NCI-H2227 (cell line): ENCODE measurements at regions not wholly inside any gene's neighbourhood (a gene's known extent, or its start where the extent isn't known, plus 50 kb on each side); places are given as distances from the start of the nearest gene placed in this dataset.

Experiments
- DNase-seq: peaks from one replicate; lab custom pipeline; 2025; ENCODE audit not compliant: unreplicated experiment; lab: John Stamatoyannopoulos, UW

DNA sequence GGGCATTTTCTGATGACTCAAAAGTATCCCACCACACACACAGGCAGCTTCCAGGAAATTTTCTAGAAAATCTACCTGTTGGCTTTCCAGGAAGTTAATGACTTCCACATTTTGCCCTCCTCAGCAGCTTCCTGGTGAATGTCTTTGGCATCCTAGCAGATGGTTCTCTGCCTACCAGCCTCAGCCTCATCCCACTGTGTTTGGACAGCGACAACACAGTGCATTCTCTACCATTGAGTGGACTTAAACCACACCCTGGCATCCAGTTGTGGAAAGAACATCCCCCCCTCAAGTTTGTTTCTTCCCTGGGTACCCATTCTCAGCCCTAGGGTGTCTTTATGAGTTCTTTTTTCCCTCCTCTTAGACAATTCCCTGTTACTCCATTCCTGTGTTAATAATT lies 50.8 kb upstream of the GADL1 start:
- no peak for DNase-seq

DNA sequence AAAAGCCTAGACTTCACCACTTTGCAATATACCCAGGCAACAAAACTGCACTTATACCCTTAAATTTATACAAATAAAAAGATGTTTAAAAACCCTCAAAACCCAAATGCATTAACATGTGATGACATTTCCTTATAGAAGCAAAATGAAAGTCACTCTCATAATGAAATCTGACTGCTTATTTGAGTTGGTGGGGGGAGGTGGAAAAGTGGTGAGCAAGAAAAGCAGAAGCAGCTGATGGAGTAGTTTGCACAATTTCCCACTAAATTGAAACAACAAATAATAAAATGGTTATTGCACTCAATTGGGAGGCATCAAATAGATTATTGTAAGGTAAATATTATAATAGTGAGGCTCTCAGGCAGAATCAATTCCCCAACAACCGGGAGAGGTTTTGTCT lies 54.0 kb upstream of the GADL1 start:
- DNase-seq: no peak

DNA sequence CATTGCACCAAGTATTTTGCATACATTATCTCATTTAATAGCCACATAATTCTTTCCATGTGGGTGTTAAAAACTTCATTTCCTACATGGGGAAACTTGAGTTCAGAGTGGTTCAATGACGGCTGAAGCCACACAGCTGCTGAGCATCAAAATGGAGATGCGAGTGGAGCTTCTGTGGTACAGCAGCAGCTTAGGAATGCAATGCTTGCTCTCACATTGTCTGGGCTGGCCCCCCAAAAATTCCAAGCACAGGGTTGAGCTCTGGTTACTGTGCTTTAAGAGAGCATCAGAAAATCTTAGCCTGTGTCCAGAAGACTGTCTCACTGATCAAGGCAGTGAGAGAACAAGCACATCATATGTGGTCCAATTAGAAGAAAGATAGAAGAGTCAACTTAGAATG lies 57.4 kb upstream of the GADL1 start:
- DNase-seq: no peak

DNA sequence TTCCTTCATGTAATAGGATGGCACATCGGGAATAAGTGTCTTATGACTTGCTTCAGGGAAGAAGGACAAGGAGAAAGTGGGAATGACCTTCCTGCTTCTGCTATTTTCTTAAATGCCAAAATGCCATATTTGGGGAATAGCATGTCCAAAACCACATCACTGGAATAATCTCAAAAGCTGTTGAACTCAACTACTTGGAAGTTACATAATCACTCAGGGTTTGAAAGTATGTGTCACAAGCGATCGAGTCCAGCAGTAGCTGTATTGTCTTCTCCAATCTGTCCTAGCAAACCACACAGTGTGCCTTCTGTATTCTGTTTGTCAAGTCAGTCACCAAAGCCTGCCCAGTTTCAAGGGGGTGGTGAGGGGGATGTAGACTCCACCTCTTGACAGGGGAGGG lies 58.3 kb upstream of the GADL1 start:
- DNase-seq: no peak

DNA sequence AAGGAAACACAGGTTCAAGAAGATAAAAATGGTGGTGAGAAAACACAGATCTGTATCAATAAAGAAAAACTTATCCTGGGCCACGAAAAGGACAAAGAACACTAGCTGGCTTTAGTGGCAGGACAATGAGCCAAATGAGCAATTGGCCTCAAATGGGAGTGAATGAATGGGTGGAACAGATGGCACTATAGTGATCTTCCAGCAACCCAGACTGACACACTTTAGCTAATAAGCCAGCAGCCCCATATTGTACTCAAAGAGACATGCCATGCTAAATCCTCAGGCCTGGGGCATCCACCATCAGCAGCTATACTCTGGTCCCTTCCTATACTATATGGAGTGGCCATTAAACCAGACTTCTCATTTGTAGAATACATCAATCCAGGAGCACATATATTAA lies 60.0 kb upstream of the GADL1 start:
- DNase-seq: no peak

DNA sequence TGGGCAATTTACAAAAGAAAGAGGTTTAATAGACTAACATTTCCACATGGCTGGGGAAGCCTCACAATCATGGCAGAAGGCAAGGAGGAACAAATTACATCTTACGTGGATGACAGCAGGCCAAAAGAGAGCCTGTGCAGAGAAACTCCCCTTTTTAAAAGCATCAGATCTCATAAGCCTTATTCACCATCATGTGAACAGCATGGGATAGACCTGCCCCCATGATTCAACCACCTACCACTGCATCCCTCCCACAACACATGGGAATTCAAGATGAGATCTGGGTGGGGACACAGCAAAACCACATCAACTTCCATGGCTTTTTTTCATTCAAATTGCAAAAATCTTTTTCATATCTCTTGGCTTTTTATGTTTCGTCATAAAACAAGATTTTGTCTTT lies 67.6 kb upstream of the GADL1 start:
- no peak for DNase-seq

DNA sequence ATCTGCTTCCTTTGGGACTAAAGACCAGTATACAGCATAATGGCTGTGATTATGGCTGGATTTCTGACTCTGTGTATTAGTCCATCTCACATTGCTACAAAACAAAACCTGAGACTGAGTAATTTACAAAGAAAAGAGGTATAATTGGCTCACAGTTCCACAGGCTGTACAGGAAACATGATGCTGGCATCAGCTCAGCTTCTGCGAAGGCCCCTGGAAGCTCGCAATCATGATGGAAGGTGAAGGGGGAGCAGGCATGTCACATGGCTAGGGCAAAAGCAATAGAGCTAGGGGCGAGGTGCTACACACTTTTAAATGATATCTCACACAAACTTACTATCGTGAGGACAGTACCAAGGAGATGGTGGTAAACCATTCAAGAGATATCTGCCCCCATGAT lies 68.0 kb upstream of the GADL1 start:
- DNase-seq: no peak

DNA sequence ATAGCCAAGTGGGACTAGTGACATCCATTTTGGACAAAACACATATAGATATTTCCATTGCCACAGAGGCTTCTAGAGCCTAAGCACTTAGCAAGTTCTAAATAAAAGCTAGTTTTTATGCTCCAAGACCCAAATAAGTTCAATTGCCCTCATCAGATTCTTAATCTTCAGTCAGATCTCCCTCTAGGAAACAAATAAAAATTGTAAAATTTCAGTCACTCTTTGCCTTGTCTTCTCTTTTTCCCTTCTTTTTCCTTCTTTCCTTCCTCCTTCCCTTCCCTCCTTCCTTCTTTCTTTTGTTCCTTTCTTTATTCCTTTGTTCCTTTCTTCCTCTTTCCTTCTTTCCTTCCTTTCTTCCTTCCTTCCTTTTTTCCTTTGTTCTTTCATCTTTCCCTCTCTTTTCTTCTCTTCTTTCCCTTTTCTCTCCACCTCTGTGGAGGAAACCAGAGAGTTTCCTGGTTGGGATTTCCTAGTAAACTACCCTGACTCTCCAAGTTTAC lies 68.8 kb upstream of the GADL1 start:
- DNase-seq: no peak

DNA sequence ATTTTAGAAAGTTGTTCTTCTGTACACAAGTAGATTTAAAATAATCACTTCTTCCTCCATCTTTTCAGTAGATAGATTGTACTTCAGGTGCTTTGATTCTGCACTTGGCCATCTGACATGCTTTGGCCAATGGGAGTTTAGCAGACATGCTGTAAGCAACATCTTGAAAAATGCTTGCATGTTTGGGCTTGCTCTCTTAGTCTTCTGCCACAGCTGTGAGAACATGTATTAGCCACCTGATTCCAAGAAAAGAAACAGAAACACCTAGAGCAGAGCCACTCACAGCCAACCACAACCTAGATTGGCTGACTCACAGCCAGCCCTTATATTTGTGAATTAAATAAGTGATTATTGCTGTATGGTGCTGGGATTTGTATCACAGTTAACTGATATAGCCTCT lies 70.2 kb upstream of the GADL1 start:
- DNase-seq: no peak

DNA sequence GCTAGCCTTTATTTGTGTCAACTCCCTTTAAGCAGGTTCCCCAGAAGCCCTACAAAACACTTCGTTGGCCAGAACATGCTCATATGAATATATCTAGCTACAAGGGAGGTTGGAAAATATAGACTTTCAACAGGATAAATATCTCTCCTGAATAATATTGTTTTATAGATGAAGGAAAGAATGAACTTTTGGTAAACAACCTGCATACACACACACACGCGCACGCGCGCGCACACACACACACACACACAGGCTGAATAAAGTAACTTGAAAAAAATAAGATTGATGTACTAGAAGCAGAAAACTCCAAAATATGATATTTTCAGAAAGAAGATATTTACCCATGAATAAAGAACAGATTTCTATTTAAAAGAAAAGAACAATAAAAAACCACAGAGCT lies 72.4 kb upstream of the GADL1 start:
- DNase-seq: no peak

DNA sequence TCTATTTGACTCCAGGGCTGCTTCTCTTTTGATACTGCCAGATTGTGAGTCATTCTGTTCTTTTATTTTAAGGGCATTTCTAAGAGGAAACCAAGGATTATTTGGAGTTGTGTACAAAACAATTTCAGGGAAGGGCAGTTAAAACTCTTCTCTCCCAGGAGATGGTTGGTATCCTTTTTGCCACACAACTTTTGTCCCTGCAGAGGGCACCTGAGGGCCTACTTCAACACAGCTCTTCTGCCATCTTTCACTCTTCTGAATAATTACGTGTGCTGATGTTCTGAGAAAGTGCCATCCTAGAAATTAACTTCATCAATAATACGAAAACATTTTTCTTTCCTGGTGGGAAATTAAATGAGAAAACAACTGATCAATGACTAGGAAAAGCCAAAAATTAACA lies 75.7 kb upstream of the GADL1 start:
- no peak for DNase-seq

DNA sequence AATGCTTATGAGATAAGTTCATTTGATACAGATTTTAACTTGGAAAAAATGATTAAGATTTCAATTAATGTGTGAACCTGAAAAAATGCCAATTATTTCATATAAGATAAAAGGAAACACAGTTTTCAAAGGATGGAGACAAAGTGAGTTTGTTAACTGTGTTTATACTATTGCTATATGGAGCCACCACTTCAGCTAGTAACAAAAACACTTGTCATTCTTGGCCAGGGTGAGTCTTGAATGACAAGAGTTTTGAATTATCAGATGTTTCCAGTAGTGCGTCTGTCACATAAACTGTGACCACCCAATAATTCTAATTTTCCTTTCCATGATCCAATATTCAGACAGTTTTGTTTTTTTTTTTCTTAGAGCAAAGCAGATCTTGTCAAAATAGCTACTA lies 78.0 kb upstream of the GADL1 start:
- DNase-seq: no peak

DNA sequence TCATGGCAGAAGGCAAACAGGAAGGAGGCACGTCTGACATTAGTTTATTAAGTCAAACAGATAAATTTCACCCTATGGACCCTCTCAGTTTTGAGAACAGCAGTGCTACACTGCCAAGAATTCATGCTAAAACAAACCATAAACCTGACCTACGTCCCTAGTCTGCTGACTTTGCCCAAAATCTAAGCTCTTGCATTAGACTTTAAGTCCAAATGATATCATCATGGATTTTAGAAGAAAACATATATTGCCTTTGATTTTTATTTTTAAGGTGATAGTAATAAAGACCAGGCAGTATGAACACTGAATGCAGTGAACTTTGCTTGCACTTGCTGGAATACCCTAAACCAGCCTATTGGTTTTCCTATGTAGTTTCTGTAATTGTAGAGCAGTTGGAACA lies 79.6 kb upstream of the GADL1 start:
- DNase-seq: no peak

DNA sequence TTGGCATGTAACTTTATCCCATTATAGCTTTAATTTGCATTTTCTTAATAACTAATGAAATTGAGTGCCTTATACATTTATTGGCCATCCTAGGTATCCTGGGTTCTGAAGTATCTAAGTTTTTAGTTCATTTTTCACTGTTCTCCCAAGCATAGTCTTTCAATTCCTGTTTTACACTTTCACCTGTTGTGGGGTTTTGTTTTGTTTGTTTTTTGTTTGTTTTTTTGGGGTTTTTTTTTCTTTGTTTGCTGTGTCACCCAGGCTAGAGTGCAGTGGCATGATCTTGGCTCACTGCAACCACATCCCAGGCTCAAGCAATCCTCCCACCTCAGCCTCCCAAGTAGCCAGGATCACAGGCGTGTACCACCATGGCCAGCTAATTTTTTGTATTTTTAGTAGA lies 83.1 kb upstream of the GADL1 start:
- no peak for DNase-seq

DNA sequence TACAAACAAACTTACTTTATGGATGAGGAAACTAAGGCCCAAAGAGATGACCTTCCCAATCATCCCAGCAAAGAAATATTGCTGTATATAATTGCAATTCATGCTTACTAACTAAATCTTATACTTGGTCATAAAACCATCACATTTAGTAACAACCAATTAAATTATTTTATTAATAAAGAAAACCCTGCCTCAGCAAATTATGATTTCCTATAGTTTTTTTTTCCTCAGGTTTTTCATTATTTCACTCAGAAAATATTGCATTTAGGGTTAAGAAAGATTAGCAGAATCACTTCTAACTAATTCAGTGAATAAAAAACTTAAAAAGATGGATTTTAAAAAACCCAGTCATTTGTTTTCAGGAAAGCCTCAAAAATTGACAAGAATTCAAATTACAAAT lies 86.5 kb upstream of the GADL1 start:
- no peak for DNase-seq

DNA sequence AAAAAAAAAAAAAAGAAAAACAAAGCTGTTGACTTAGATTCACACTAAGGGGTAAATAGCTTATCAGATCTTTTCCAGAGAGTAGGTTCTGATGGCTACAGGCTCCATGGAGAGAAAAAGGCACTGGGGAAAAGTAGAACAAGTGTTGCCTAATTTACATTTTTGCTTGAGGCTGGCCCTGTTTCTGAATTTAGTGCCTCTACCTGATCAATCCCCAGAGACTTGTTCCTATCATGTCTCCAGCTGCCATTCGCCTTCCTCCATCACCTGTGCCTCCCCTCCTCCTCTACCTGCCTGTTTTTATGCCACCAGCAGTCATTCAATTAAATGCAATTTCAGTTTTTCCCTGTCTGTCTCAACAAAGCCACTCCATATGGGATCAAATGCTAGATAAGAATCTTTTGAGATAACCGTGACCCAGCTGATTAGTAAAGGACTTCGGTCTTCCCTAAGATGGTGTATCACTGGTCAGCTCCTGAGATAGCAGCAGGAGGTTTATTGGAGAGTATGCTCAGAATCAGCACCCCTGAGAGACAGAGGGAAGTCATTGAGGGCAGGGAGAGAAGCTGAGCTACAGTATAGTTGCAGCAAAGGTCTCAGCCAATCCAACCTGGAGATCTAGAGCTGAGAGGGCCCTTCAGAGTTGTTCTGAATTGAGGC lies 88.1 kb upstream of the GADL1 start:
- DNase-seq: no peak

DNA sequence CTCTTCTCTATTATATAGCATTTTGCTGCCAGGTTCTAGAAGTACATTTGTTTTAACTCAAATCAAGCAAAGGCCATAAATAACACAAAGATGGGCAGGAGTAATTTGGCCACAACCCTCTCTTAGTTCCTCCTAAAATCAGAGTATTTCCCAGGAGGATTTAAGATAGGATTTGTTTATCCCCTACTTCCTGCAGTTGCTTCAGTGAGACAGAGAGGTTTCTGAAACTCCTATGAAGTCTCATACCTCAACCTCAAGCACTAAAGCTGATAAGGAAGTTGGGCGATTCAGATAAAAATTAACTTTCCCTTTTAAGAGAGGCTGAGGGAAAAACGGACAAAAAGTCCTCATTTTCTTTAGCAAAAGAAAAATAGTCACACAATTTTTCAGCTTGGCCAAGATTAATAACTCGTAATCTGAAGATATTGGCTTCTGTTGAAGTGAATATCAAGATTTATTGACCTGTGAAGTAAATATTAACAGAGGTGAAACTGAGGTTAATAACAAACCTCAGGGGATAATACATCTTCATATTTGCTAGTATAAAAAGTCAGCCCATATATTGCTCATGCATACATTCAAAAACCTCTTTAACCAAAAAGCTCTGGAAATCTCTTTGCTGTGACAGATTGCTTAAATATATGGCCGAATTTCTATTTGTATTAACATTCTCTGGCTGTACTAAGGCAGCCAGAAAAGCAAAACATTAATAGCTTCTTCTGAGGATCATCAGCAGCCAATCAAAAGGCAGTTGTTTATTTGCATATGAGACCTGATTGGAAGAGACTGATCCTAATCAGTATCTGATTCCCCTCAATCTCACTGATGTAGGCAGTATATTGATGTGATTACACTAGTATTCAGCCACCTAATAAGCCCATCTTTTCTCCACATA lies 90.6 kb upstream of the GADL1 start:
- DNase-seq: no peak

DNA sequence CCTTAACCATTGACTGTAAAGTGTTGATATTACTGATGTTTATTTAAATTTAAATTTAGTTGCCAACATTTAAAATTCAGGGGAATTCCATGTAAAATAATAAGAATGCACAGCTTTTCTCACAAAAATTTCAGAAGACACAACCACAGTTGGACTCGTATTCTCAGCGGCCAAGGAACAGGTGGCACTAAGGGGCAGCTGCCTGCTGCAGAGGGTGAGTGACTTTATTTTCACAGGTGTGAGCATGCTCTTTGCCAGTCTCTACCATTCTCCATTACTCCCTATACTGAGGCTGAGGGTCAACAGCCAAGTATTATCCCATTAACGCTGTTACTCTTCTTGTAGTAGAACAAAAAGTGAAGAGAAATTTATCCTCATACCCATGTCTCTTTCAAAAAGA lies 92.1 kb upstream of the GADL1 start:
- DNase-seq: no peak

DNA sequence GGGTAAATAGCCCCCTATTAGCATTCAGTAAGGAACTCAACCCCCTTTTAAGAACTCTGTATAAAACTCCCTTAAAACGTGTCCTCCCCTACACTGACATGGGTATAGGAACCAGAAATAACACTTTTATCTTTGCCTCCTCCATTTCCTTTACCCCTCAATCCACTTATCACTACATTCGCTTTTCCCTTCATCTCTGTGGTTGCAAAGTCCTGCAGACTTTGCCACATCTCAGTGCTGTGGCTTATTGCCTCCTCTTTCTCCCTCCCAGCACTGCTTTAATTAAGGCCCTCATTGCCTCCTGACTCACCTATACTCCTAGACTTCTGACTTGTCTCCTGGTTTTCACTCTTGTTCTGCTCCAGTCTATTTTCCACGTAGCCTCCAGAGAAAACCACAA lies 94.3 kb upstream of the GADL1 start:
- DNase-seq: no peak

DNA sequence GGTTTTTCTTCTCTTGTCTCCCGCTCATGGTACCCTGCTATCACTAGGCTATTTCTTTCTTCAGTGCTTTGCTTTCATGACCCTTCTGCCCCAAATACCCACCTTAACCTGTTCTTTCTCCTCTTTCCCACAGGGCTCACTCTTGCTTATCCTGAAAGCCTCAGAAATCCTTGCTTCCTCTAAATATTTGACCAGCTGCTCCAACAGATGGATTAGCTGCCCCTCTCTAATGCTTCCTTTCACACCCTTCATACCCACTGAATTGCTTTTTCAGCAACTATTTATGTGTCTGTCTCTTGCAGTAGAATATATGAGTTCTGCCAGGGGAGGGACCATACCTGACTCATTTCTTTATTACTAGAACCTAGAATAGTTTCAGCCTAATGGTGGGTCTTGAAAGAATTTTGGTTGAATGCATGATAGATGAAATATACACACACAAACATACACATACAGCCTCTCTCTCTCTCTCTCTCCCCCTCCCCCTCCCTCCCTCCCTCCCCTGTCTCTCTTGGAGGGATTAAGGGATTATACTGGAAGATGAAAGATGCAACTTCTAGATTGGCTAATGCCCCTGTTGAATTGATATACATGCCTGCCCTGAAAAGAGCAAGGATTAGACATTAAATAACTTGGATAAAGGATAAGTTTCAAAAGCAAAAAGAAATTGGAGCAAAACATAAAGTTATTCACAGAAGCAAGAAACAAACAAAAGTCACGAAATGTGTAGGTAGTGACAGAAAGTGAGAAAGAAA lies 95.0 kb upstream of the GADL1 start:
- DNase-seq: no peak

DNA sequence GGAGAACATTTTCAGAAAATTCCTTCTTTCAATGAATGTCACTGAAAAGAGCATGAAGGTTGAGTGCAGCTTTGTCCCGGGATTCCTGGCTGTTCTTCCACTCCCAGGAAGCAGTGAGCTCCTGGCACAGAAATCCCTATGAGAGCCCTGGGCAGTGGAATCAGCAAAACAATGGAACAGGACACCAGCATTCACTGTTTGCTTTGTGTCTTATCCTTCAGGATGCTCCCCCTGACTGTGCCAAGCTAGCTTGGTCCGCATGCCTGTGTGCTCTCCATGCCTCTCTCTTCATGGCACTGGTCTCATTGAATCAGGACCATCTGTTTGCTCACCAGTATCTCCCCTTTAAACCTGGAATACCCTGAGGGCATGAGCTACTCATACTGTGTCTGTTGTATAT lies 102.0 kb upstream of the GADL1 start:
- no peak for DNase-seq

DNA sequence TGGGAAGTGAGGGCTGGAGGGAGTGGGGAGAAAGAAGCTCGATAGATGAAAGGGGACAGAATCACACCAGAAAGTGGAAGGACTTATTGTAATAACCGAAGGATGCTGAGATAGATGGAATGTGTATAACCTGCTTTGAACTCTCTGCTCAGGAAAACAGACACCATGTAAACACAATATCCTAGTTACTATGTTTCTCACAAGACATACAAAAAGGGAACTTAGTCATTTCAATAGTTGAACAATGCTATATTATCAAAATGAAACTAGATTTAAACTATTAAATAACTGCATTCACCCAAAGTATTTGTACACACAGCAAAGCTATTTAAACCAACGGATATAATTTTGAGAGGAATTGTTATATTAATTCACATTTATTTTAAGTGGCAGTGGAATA lies 108.3 kb upstream of the GADL1 start:
- DNase-seq: no peak
